MM.1S (cell line): ENCODE measurements at regions not wholly inside any gene's neighbourhood (a gene's known extent, or its start where the extent isn't known, plus 50 kb on each side); places are given as distances from the start of the nearest gene placed in this dataset.

Experiments
- DNase-seq: peaks from one replicate; pipeline ENCODE4 v3.0.0-alpha.2; 2015
- H2AFZ ChIP-seq: fragments of 300-600 bp; sonication (generic); 2 replicates; pipeline ENCODE4 v1.6.0; 2016; ENCODE audit warnings: antibody characterized with exemption, low read length
- H3F3A ChIP-seq: fragments of 300-600 bp; sonication (generic); 2 replicates; pipeline ENCODE4 v1.6.1; 2016; ENCODE audit warnings: mild to moderate bottlenecking, antibody characterized with exemption, low read length, moderate library complexity, mixed read lengths; ENCODE audit not compliant: insufficient read depth
- H3K27ac ChIP-seq: fragments of 300-600 bp; sonication (generic); 2 replicates; pipeline ENCODE4 v1.5.1; 2016; ENCODE audit warnings: mild to moderate bottlenecking, low read length
- H3K27me3 ChIP-seq: fragments of 300-600 bp; sonication (generic); replicated peaks from 2 replicates; pipeline ENCODE4 v1.6.0; 2016; ENCODE audit warnings: low read length; ENCODE audit not compliant: insufficient read depth
- H3K36me3 ChIP-seq: fragments of 300-600 bp; sonication (generic); replicated peaks from 2 replicates; pipeline ENCODE4 v1.6.1; 2016; ENCODE audit warnings: mild to moderate bottlenecking, low read length, mixed read lengths; ENCODE audit not compliant: insufficient read depth
- H3K4me1 ChIP-seq: fragments of 300-600 bp; sonication (generic); 2 replicates; pipeline ENCODE4 v1.6.1; 2016; ENCODE audit warnings: low read length, mixed read lengths
- H3K4me2 ChIP-seq: fragments of 300-600 bp; sonication (generic); 2 replicates; pipeline ENCODE4 v1.6.0; 2016; ENCODE audit warnings: low read depth, low read length
- H3K4me3 ChIP-seq: fragments of 300-600 bp; sonication (generic); 2 replicates; pipeline ENCODE4 v1.5.1; 2016; ENCODE audit warnings: low read length, mixed read lengths
- H3K79me2 ChIP-seq: fragments of 300-600 bp; sonication (generic); 2 replicates; pipeline ENCODE4 v1.6.1; 2016; ENCODE audit warnings: mixed run types, low read length, mixed read lengths
- H3K9ac ChIP-seq: fragments of 300-600 bp; sonication (generic); 2 replicates; pipeline ENCODE4 v1.6.1; 2016; ENCODE audit warnings: low read length, mixed read lengths
- H3K9me2 ChIP-seq: fragments of 300-600 bp; sonication (generic); replicated peaks from 2 replicates; pipeline ENCODE4 v1.6.1; 2016; ENCODE audit warnings: mild to moderate bottlenecking, low read length, mixed read lengths; ENCODE audit not compliant: insufficient read depth
- H3K9me3 ChIP-seq: fragments of 300-600 bp; sonication (generic); replicated peaks from 2 replicates; pipeline ENCODE4 v1.6.1; 2016; ENCODE audit warnings: mild to moderate bottlenecking, low read length, mixed read lengths; ENCODE audit not compliant: insufficient read depth
- H4K20me1 ChIP-seq: fragments of 300-600 bp; sonication (generic); 2 replicates; pipeline ENCODE4 v1.6.1; 2016; ENCODE audit warnings: mild to moderate bottlenecking, low read length, moderate library complexity, mixed read lengths; ENCODE audit not compliant: insufficient read depth
- CTCF ChIP-seq: fragments of 300-600 bp; sonication (generic); IDR thresholded peaks from 2 replicates; pipeline ENCODE4 v1.5.1; 2016; ENCODE audit warnings: antibody characterized with exemption, low read length, mixed read lengths
- EZH2 ChIP-seq: fragments of 300-600 bp; sonication (generic); optimal IDR thresholded peaks from 2 replicates; pipeline ENCODE3; 2017; ENCODE audit warnings: low read depth, mild to moderate bottlenecking, antibody characterized with exemption, low read length, mixed read lengths
- EZH2phosphoT487 ChIP-seq: fragments of 300-600 bp; sonication (generic); IDR thresholded peaks from 2 replicates; pipeline ENCODE4 v1.6.1; 2018; ENCODE audit warnings: antibody characterized with exemption, low read length

GRCh38 chr17:53449324-53449723 is 373.4 kb upstream of the KIF2B start:
- Histone ChIP-seq H3K79me2 (no peaks in the 10 kb centered on the region), H3K9ac (no peak overlapping the region), H4K20me1 (no peaks in the 10 kb centered on the region), H3K9me2 (no peaks in the 10 kb centered on the region), H3F3A (no peaks in the 10 kb centered on the region), H3K27ac (no peak overlapping the region), H3K4me2 (no peak overlapping the region), H3K27me3 (no peaks in the 10 kb centered on the region), H3K4me3 (no peak overlapping the region), H3K36me3 (no peaks in the 10 kb centered on the region), H3K9me3 (no peaks in the 10 kb centered on the region), H2AFZ (no peak overlapping the region), H3K4me1 (no peaks in the 10 kb centered on the region)
- TF ChIP-seq EZH2 (no peak), CTCF (no peak), EZH2phosphoT487 (no peak)
- DNase-seq = no peak

GRCh38 chr17:53428913-53429312 is 393.8 kb upstream of the KIF2B start:
- Histone ChIP-seq H3K9me3 (no peaks in the 10 kb centered on the region), H3K79me2 (no peaks in the 10 kb centered on the region), H3K9me2 (no peaks in the 10 kb centered on the region), H3K9ac (no peak overlapping the region), H3K36me3 (no peaks in the 10 kb centered on the region), H2AFZ (no peak overlapping the region), H3F3A (no peaks in the 10 kb centered on the region), H3K4me2 (no peak overlapping the region), H3K4me3 (no peak overlapping the region), H4K20me1 (no peaks in the 10 kb centered on the region), H3K4me1 (peaks cover 3% of the 10 kb centered on the region; the same call in 1 of the 2 replicates), H3K27me3 (no peaks in the 10 kb centered on the region), H3K27ac (no peak overlapping the region)
- no peak for DNase-seq
- TF ChIP-seq EZH2 = no peak
- TF ChIP-seq EZH2phosphoT487 = no peak
- no peak for TF ChIP-seq CTCF

- Histone ChIP-seq H3K27ac (no peak overlapping the region), H3K4me2 (no peak overlapping the region), H3F3A (no peaks in the 10 kb centered on the region), H3K9ac (no peak overlapping the region), H2AFZ (no peak overlapping the region), H3K4me3 (no peak overlapping the region), H3K27me3 (no peaks in the 10 kb centered on the region), H3K79me2 (no peaks in the 10 kb centered on the region), H3K36me3 (no peaks in the 10 kb centered on the region), H3K9me3 (no peaks in the 10 kb centered on the region), H4K20me1 (no peaks in the 10 kb centered on the region), H3K9me2 (no peaks in the 10 kb centered on the region), H3K4me1 (peaks cover 3% of the 10 kb centered on the region; the same call in 1 of the 2 replicates)
- DNase-seq = no peak
- TF ChIP-seq EZH2phosphoT487 = no peak
- TF ChIP-seq CTCF = no peak
- no peak for TF ChIP-seq EZH2
Measured at GRCh38 chr17:53426505-53426904, 396.2 kb upstream of the KIF2B start.
